Activated T-helper 1 cell treated with anti-CD3 and anti-CD28 coated beads, Interleukin-12 subunit alpha, Interleukin-12 subunit beta, Interleukin-2, Interleukin-4 antibody, amounts not matched to agents 30 ng/mL and 10 ng/mL and 1 ng/mL, durations not matched to agents 14 hours and 24 hours and 36 hours (primary cell): ENCODE measurements at regions not wholly inside any gene's neighbourhood (a gene's known extent, or its start where the extent isn't known, plus 50 kb on each side); places are given as distances from the start of the nearest gene placed in this dataset.
"Not testable (repeated sequence)": the region's sequence is repeated elsewhere in the genome, so short reads cannot be mapped to it uniquely, and the experiment has no call there.

Experiments used
- DNase-seq: peaks from one replicate; pipeline ENCODE4 v3.0.0; 2021; ENCODE audit warnings: low spot score
- H3K27ac Mint-ChIP-seq: one replicate; pipeline ENCODE4 v1.8.0; 2021; ENCODE audit warnings: mild to moderate bottlenecking, mixed read lengths
- H3K27me3 Mint-ChIP-seq: one replicate; pipeline ENCODE4 v1.8.0; 2022; ENCODE audit warnings: mild to moderate bottlenecking, moderate library complexity, mixed read lengths; ENCODE audit not compliant: insufficient read depth
- H3K36me3 Mint-ChIP-seq: one replicate; pipeline ENCODE4 v1.8.0; 2021; ENCODE audit warnings: low read depth, mixed read lengths
- H3K4me1 Mint-ChIP-seq: one replicate; pipeline ENCODE4 v1.8.0; 2021; ENCODE audit warnings: low read depth, mixed read lengths
- H3K4me3 Mint-ChIP-seq: one replicate; pipeline ENCODE4 v1.8.0; 2021; ENCODE audit warnings: mild to moderate bottlenecking, moderate library complexity, mixed read lengths
- H3K9me3 Mint-ChIP-seq: one replicate; pipeline ENCODE4 v1.8.0; 2021; ENCODE audit warnings: mixed read lengths
- intact Hi-C: fragments of 100-400 bp; cut with micrococcal nuclease; formaldehyde crosslinking; loops from one replicate; pipeline ENCODE4 v1.15.1; 2024

- no peak for DNase-seq
- H3K27me3 Mint-ChIP-seq, result no peaks in the 10 kb centered on the region
- no peaks in the 10 kb centered on the region for H3K4me1 Mint-ChIP-seq
- no peaks in the 10 kb centered on the region for H3K9me3 Mint-ChIP-seq
- intact Hi-C loops, result no loop called here
- no peaks in the 10 kb centered on the region for H3K36me3 Mint-ChIP-seq
- H3K4me3 Mint-ChIP-seq, result no peak overlapping the region
- no peak overlapping the region for H3K27ac Mint-ChIP-seq
Observed at GRCh38 chr18:35861367-35862118, 110.9 kb upstream of the RMP24 start.

- Mint-ChIP-seq H3K36me3 (no peaks in the 10 kb centered on the region), H3K4me3 (no peak overlapping the region), H3K27me3 (no peaks in the 10 kb centered on the region), H3K27ac (no peak overlapping the region), H3K9me3 (no peaks in the 10 kb centered on the region), H3K4me1 (no peaks in the 10 kb centered on the region)
- intact Hi-C loops, result no loop called here
- DNase-seq, result no peak
Observed at GRCh38 chr18:35862119-35862640, 110.3 kb upstream of the RMP24 start.

GRCh38 chr18:35864916-35865315, 107.6 kb upstream of the RMP24 start:
- Mint-ChIP-seq H3K27ac (no peak overlapping the region), H3K4me3 (no peak overlapping the region), H3K4me1 (no peaks in the 10 kb centered on the region), H3K36me3 (no peaks in the 10 kb centered on the region), H3K27me3 (peaks cover 2% of the 10 kb centered on the region), H3K9me3 (no peaks in the 10 kb centered on the region)
- intact Hi-C loops, result no loop called here
- no peak for DNase-seq

GRCh38 chr18:35868915-35869314, 103.6 kb upstream of the RMP24 start:
- Mint-ChIP-seq H3K27me3 (peaks cover 10% of the 10 kb centered on the region), H3K4me3 (no peak overlapping the region), H3K36me3 (no peaks in the 10 kb centered on the region), H3K27ac (no peak overlapping the region), H3K9me3 (no peaks in the 10 kb centered on the region), H3K4me1 (no peaks in the 10 kb centered on the region)
- intact Hi-C loops, result no loop called here
- no peak for DNase-seq

- intact Hi-C loops, result no loop called here
- no peaks in the 10 kb centered on the region for H3K36me3 Mint-ChIP-seq
- H3K27me3 Mint-ChIP-seq, result peaks cover 10% of the 10 kb centered on the region
- no peaks in the 10 kb centered on the region for H3K9me3 Mint-ChIP-seq
- no peaks in the 10 kb centered on the region for H3K4me1 Mint-ChIP-seq
- H3K4me3 Mint-ChIP-seq, result no peak overlapping the region
- no peak overlapping the region for H3K27ac Mint-ChIP-seq
- DNase-seq, result no peak
Observed at GRCh38 chr18:35871337-35871736, 101.1 kb upstream of the RMP24 start.

GRCh38 chr18:35875566-35875965, 96.9 kb upstream of the RMP24 start:
- H3K9me3 Mint-ChIP-seq, result no peaks in the 10 kb centered on the region
- no peaks in the 10 kb centered on the region for H3K4me1 Mint-ChIP-seq
- intact Hi-C loops, result no loop called here
- H3K4me3 Mint-ChIP-seq, result no peak overlapping the region
- H3K27ac Mint-ChIP-seq, result no peak overlapping the region
- no peaks in the 10 kb centered on the region for H3K36me3 Mint-ChIP-seq
- DNase-seq, result no peak
- peaks cover 13% of the 10 kb centered on the region for H3K27me3 Mint-ChIP-seq

GRCh38 chr18:35876243-35876642, 96.2 kb upstream of the RMP24 start:
- peaks cover 12% of the 10 kb centered on the region for H3K27me3 Mint-ChIP-seq
- no peaks in the 10 kb centered on the region for H3K36me3 Mint-ChIP-seq
- no peaks in the 10 kb centered on the region for H3K4me1 Mint-ChIP-seq
- intact Hi-C loops, result no loop called here
- no peak overlapping the region for H3K27ac Mint-ChIP-seq
- no peaks in the 10 kb centered on the region for H3K9me3 Mint-ChIP-seq
- no peak for DNase-seq
- H3K4me3 Mint-ChIP-seq, result no peak overlapping the region

GRCh38 chr18:35880788-35881455, 91.6 kb upstream of the RMP24 start:
- H3K4me3 Mint-ChIP-seq, result no peak overlapping the region
- H3K4me1 Mint-ChIP-seq, result no peaks in the 10 kb centered on the region
- H3K27ac Mint-ChIP-seq, result no peak overlapping the region
- no peaks in the 10 kb centered on the region for H3K36me3 Mint-ChIP-seq
- no peak for DNase-seq
- H3K9me3 Mint-ChIP-seq, result no peaks in the 10 kb centered on the region
- intact Hi-C loops, result no loop called here
- H3K27me3 Mint-ChIP-seq, result peaks cover 8% of the 10 kb centered on the region

GRCh38 chr18:35888329-35888728, 84.2 kb upstream of the RMP24 start:
- DNase-seq, result no peak
- H3K27me3 Mint-ChIP-seq, result peaks cover 2% of the 10 kb centered on the region
- no peak overlapping the region for H3K4me3 Mint-ChIP-seq
- H3K9me3 Mint-ChIP-seq, result no peaks in the 10 kb centered on the region
- intact Hi-C loops, result no loop called here
- H3K4me1 Mint-ChIP-seq, result no peaks in the 10 kb centered on the region
- H3K27ac Mint-ChIP-seq, result no peak overlapping the region
- H3K36me3 Mint-ChIP-seq, result no peaks in the 10 kb centered on the region

- Mint-ChIP-seq H3K27me3 (peaks cover 2% of the 10 kb centered on the region), H3K4me3 (no peak overlapping the region), H3K36me3 (no peaks in the 10 kb centered on the region), H3K27ac (no peak overlapping the region), H3K9me3 (no peaks in the 10 kb centered on the region), H3K4me1 (no peaks in the 10 kb centered on the region)
- no peak for DNase-seq
- intact Hi-C loops, result no loop called here
Observed at GRCh38 chr18:35889677-35890076, 82.8 kb upstream of the RMP24 start.

- Mint-ChIP-seq H3K4me1 (no peaks in the 10 kb centered on the region), H3K4me3 (no peak overlapping the region), H3K27me3 (peaks cover 2% of the 10 kb centered on the region), H3K36me3 (no peaks in the 10 kb centered on the region), H3K9me3 (no peaks in the 10 kb centered on the region), H3K27ac (no peak overlapping the region)
- DNase-seq, result no peak
- intact Hi-C loops, result no loop called here
Observed at GRCh38 chr18:35890323-35890722, 82.2 kb upstream of the RMP24 start.

- H3K4me1 Mint-ChIP-seq, result no peaks in the 10 kb centered on the region
- H3K27me3 Mint-ChIP-seq, result peaks cover 2% of the 10 kb centered on the region
- peaks cover 4% of the 10 kb centered on the region for H3K9me3 Mint-ChIP-seq
- no peak overlapping the region for H3K27ac Mint-ChIP-seq
- H3K36me3 Mint-ChIP-seq, result no peaks in the 10 kb centered on the region
- no peak overlapping the region for H3K4me3 Mint-ChIP-seq
- DNase-seq, result no peak
- intact Hi-C loops, result no loop called here
Observed at GRCh38 chr18:35892118-35892517, 80.4 kb upstream of the RMP24 start.

GRCh38 chr18:35897481-35897880, 75.0 kb upstream of the RMP24 start:
- intact Hi-C loops, H3K27me3 Mint-ChIP-seq, H3K4me3 Mint-ChIP-seq, DNase-seq, H3K36me3 Mint-ChIP-seq, H3K4me1 Mint-ChIP-seq, H3K27ac Mint-ChIP-seq: not testable (repeated sequence)
- H3K9me3 Mint-ChIP-seq, result peaks cover 12% of the 10 kb centered on the region
